Ishikawa (cell line): ENCODE measurements at regions not wholly inside any gene's neighbourhood (a gene's known extent, or its start where the extent isn't known, plus 50 kb on each side); places are given as distances from the start of the nearest gene placed in this dataset.

Experiments used
- CEBPB ChIP-seq: IDR thresholded peaks from 2 replicates; pipeline ENCODE4 v1.6.1; 2012
- CREB1 ChIP-seq: IDR thresholded peaks from 2 replicates; pipeline ENCODE4 v1.6.1; 2012; ENCODE audit warnings: low read depth
- EGR1 ChIP-seq: IDR thresholded peaks from 2 replicates; pipeline ENCODE4 v1.6.1; 2012
- EP300 ChIP-seq: IDR thresholded peaks from 2 replicates; pipeline ENCODE4 v1.6.1; 2012; ENCODE audit warnings: borderline replicate concordance
- FOXM1 ChIP-seq: IDR thresholded peaks from 2 replicates; pipeline ENCODE4 v1.6.1; 2012; ENCODE audit warnings: low read depth, borderline replicate concordance
- NFIC ChIP-seq: IDR thresholded peaks from 2 replicates; pipeline ENCODE4 v1.6.1; 2012
- RAD21 ChIP-seq: IDR thresholded peaks from 2 replicates; pipeline ENCODE4 v1.6.1; 2012; ENCODE audit warnings: low read depth
- TAF1 ChIP-seq: IDR thresholded peaks from 2 replicates; pipeline ENCODE4 v1.6.1; 2012; ENCODE audit warnings: low read depth, mild to moderate bottlenecking
- TCF12 ChIP-seq: IDR thresholded peaks from 2 replicates; pipeline ENCODE4 v1.6.1; 2012; ENCODE audit warnings: low read depth
- TEAD4 ChIP-seq: IDR thresholded peaks from 2 replicates; pipeline ENCODE4 v1.6.1; 2012
- YY1 ChIP-seq: IDR thresholded peaks from 2 replicates; pipeline ENCODE4 v1.6.1; 2012; ENCODE audit warnings: low read depth
- ZBTB7A ChIP-seq: IDR thresholded peaks from 2 replicates; pipeline ENCODE4 v1.6.1; 2012; ENCODE audit warnings: low read depth
- TF ChIP-seq, protein P1 (sequence below): IDR thresholded peaks from 2 replicates; pipeline ENCODE4 v1.6.1; 2012; ENCODE audit warnings: low read depth, mild to moderate bottlenecking
- TF ChIP-seq, protein P2 (sequence below): IDR thresholded peaks from 2 replicates; pipeline ENCODE4 v1.6.1; 2012
- TF ChIP-seq, protein P3 (sequence below): IDR thresholded peaks from 2 replicates; pipeline ENCODE4 v1.6.1; 2012

DNA sequence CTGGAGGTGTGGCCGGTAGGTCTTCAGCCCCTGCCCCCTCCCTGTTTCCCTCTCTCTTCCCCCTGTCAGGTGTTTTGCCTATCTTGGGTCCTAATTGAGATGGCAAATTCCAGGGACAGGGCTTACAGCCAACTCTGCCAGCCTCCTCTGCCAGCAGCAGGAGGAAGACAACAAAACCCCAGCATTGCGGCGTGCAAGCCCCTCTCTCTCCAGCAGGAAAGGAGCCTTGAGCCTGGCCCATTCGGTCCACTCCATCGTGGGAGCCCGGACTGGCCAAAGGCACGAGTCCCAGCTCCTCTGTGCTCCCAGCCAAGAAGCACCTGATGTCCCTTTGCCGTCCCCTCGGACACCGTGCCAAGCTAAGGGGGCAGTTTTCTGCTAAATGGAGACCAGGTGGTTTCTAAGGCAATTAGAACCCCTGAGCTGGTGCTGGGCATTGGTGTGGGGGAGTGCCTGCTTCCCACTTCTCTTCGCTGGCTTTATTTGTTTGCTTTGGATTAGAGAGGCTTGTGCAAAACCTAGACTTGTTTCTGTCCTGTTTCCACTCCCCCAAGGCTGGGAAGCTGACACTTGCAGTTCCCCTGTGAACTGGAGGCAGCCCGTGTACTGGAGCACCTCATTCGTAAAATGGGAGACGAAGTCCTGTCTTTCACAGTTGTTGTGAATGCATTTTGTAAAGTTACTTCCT, 57.1 kb upstream of the LHX5 start:
- no peak for TF ChIP-seq TEAD4
- no peak for TF ChIP-seq EGR1
- TF ChIP-seq EP300: no peak
- TF ChIP-seq TAF1: no peak
- TF ChIP-seq, protein P1, sequence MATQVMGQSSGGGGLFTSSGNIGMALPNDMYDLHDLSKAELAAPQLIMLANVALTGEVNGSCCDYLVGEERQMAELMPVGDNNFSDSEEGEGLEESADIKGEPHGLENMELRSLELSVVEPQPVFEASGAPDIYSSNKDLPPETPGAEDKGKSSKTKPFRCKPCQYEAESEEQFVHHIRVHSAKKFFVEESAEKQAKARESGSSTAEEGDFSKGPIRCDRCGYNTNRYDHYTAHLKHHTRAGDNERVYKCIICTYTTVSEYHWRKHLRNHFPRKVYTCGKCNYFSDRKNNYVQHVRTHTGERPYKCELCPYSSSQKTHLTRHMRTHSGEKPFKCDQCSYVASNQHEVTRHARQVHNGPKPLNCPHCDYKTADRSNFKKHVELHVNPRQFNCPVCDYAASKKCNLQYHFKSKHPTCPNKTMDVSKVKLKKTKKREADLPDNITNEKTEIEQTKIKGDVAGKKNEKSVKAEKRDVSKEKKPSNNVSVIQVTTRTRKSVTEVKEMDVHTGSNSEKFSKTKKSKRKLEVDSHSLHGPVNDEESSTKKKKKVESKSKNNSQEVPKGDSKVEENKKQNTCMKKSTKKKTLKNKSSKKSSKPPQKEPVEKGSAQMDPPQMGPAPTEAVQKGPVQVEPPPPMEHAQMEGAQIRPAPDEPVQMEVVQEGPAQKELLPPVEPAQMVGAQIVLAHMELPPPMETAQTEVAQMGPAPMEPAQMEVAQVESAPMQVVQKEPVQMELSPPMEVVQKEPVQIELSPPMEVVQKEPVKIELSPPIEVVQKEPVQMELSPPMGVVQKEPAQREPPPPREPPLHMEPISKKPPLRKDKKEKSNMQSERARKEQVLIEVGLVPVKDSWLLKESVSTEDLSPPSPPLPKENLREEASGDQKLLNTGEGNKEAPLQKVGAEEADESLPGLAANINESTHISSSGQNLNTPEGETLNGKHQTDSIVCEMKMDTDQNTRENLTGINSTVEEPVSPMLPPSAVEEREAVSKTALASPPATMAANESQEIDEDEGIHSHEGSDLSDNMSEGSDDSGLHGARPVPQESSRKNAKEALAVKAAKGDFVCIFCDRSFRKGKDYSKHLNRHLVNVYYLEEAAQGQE: no peak
- TF ChIP-seq, protein P2, sequence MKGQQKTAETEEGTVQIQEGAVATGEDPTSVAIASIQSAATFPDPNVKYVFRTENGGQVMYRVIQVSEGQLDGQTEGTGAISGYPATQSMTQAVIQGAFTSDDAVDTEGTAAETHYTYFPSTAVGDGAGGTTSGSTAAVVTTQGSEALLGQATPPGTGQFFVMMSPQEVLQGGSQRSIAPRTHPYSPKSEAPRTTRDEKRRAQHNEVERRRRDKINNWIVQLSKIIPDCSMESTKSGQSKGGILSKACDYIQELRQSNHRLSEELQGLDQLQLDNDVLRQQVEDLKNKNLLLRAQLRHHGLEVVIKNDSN: no peak
- no peak for TF ChIP-seq ZBTB7A
- TF ChIP-seq YY1: no peak
- TF ChIP-seq CREB1: no peak
- TF ChIP-seq TCF12: no peak
- TF ChIP-seq RAD21: no peak
- no peak for TF ChIP-seq NFIC
- TF ChIP-seq CEBPB: no peak
- no peak for TF ChIP-seq FOXM1
- TF ChIP-seq, protein P3, sequence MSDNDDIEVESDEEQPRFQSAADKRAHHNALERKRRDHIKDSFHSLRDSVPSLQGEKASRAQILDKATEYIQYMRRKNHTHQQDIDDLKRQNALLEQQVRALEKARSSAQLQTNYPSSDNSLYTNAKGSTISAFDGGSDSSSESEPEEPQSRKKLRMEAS: no peak

DNA sequence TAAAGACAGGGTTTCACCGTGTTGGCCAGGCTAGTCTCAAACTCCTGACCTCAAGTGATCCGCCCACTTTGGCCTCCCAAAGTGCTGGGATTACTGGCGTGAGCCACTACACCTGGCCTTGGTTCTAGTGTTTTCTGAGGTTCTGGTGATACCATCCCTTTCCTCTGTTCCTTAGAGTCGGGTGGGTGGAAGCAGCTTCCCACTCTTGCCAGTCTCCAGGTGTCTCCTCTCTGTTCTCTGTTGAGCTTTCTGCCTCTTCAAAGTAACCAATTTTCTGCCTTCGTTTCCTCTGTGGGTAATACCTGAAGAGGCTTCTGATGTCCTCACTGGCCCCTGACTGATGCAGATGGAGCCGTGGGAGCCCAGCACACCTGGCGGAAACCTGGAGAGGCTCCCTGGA, 53.4 kb upstream of the LHX5 start:
- TF ChIP-seq EP300 (no peak), CEBPB (no peak), NFIC (no peak), TAF1 (no peak)
- TF ChIP-seq, protein P3: no peak

DNA sequence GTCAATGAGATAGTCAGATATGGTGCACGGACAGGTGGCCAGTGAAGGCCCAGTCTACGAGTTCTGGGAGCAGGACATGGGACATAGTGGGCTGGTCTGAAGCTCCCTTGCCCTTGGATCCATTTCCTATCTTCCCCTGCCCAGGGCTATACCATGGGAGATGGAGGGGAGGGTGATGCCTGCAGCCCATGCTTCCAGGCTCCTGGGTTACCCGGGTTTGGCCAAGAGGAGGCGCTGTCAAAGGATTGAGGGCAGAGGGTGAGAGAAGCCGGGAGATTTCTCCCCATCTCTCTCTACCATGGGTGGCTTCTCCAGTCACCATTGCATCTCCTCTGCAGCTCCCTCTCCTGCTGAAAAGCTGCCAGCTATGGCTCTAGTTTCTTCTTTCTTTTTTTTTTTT, 52.8 kb upstream of the LHX5 start:
- TF ChIP-seq, protein P2: no peak
- TF ChIP-seq TCF12: no peak
- TF ChIP-seq EGR1: no peak
- TF ChIP-seq TAF1: no peak
- no peak for TF ChIP-seq YY1
- TF ChIP-seq, protein P1: no peak
- TF ChIP-seq TEAD4: no peak
- TF ChIP-seq, protein P3: no peak
- TF ChIP-seq FOXM1: no peak
- TF ChIP-seq ZBTB7A: no peak
- no peak for TF ChIP-seq CREB1
- no peak for TF ChIP-seq CEBPB
- TF ChIP-seq EP300: no peak
- no peak for TF ChIP-seq RAD21
- no peak for TF ChIP-seq NFIC

DNA sequence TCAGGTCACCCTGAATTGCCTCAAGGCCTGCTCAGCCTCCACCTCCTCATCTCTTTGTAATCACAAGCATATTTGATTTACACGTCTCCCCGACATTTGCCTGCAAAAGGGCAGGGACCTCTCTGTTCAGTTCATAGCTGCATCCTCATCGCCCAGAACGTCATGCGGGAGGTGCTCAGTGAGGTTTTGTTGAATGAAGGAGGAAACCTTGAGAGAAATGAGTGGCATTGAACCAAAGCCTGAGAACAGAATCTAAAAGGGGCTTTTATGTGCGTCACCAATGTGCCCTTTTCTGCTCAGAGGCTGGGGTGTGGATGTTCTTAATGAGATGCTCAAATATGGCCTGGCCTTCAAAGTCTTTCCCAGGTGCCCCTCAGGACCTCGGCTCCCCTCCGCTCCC, 50.0 kb upstream of the LHX5 start:
- TF ChIP-seq TEAD4 (no peak), TCF12 (no peak)
